HG03060 (cell line): ENCODE measurements at regions not wholly inside any gene's neighbourhood (a gene's known extent, or its start where the extent isn't known, plus 50 kb on each side); places are given as distances from the start of the nearest gene placed in this dataset.
A peak's percentile ranks its signal among the peaks of the same experiment; 100 is the strongest.

Experiments used
- ATAC-seq: cut with Tn5 transposase; IDR thresholded peaks from one replicate; pipeline ENCODE4 v1.9.1; 2021; ENCODE audit warnings: low read depth, moderate number of reproducible peaks; ENCODE audit not compliant: unreplicated experiment

DNA sequence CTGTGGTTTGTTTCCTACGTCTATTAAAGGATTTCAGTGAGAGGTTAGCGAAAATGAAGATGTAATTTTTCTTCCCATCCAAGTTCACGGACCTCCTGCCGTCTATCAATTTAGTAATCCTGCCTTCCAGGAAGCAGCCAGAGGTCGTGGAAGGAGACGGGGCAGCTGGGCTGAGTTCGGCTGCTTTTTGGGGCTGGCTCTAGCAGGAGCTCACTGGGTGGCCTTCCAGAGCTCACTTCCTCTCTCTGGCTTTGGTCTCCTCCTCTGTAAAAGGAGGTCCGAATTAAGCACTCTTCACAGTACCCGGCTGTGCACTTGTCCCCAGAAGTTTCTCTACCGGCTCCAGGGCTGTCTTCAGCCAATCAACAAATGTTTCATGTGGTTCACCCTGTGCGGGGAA is 295.4 kb downstream of the BCOR start:
- no peak for ATAC-seq

DNA sequence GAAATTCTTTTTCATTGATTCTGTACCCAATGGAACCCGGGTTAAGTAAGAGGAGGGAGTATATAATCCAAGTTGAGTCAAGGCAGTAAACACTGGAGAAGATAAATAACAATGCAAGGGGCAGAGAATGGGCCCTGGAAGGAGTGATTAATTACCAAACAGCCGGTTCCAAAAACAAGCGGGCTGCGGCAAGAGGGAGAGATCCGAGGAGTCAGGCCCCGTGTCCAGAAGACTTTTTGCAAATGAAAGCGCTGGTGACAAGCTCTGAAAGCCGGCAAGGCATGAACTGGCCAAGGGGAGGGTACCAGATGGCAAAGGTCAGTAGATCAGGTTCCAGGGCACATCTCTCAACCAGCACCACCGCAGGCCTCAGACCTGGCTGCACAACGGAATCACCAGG is 294.9 kb downstream of the BCOR start:
- no peak for ATAC-seq

DNA sequence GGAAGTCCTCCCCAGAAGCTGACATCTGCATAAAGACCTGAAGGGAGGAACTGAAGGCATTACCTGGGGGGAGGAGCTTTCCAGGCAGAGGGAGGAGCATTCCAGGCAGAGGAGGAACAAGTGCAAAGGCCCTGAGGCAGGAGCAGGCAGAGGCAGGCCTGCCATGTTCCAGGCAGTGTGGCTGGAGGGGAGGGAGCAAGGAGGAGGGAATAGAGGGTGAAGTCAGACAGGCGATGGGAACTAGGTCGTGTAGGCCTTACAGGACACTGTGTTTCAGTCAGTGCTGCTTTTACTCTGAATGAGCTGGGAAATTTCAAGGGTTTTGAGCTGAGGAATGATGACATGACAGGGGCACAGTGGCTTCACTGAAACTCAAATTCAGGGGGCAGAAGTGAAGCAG is 292.7 kb downstream of the BCOR start:
- no peak for ATAC-seq

DNA sequence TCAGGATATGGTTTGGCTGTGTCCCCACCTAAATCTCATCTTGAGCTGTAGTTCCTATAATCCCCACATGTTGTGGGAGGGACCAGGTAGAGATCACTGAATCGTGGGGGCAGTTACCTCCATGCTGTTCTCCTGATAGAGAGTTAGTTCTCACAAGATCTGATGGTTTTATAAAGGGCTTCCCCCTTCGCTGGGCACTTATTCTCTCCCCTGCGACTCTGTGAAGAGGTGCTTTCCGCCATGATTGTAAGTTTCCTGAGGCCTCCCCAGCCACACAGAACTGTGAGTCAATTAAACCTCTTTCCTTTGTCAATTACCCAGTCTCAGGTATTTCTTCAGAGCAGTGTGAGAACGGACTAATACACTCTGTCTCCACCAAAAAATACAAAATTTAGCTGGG is 291.9 kb downstream of the BCOR start:
- no peak for ATAC-seq

DNA sequence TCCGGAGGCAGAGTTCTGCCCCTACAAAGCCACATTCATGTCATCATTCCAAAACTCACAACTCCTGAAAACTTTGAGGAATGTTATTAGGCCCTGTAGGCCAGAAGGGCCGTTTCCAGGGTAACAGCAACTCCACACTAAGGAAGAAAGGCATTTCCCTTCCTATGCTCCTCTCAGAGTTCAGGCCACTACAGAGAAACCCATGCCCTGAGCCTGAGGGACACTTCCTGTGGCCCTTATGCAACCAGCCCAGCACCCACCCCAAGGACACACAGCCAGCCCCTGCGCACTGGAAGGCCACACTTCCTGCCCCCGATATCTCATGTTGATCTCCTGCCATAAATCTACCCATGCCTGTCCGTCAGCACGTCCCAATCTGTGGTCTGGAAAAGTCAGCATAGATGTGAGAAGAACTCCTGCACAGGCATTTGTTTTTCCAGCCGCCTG is 289.3 kb downstream of the BCOR start:
- no peak for ATAC-seq

DNA sequence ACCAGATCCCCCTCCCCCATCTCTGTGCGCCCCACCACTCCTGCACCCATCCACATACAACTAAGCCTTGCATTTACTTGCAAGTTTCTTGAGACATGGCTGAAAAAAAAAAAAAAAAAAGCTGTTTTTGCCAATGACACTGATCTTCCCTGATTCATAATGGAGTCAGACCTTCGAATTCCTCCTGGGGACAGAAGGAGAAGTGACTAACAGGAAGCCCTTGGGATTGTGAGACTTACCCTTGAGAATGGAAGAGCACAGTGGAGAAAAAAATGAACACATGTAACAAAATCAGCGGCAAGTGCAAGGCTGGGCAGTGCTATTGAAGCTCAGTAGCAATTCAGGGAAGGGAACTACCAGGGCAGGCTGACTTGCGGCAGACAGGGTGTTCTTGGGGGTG is 288.4 kb downstream of the BCOR start:
- no peak for ATAC-seq

DNA sequence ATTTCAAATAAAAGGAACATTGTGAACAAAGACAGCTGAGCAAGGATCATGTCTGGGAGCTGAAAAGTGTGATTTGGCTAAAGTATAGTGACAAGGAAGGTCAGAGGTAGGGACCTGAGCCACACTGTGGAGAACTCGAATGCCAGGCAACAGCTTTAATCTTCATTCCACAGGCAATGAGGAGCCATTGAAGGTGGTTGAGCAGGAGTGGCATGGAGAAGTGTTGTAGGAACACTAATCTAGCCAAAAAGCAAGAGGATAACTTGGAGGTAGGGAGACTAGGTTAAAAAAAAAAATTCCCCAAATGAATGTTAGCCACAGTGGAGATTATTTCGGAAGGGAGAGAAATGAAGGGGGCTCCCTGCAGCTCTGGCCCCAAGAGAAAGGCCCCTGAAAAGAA is 286.9 kb downstream of the BCOR start:
- ATAC-seq = no peak

DNA sequence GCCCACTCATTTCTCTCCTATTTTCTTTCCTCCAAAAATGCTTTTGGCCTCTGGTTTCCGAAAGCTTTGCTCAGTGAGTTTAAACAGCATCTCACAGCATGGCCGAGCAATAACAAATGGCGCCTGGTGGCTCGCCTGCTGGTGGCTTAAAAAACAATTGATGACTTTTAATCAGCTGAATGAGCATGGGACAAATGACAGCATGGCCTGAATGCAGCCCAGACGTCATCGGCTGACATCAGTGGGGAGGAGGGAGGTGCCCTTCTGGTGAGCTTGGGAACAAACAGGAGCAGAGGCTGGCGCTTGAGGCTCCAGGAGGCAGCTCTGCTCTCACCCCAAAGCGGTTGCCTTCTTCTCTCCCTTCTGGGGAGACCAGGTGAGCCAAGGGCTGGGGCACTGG is 286.4 kb downstream of the BCOR start:
- no peak for ATAC-seq

DNA sequence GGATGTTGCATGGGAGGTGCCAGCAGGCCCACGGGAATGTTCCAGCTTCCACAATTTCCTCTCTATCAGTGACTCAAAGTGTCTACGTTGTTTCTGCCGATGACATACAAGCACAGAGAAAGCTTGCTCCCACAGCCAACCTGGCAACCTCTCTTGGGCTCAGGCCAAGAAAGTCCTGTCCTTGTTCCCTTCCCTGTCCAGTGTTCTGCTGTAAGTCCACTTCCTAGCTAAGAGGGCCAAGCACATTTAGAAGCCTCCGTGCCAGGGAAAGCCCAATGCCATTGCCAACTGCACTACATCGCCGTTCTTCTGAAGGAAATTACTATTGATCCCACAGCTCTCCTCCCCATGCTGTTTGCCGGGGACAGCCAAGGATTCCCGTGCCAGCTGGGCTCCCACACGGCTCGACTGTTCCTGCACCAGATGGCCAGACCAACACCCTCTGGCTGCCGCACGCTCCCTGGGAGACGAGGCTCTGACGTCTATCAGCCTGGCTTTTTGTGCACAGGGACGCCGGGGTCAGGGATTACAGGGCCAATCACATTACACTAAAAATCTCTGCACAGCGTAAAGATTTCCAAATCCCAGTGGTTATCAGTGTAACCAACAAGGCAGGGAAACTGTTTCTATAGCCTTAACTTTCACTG is 284.0 kb downstream of the BCOR start:
- no peak for ATAC-seq

DNA sequence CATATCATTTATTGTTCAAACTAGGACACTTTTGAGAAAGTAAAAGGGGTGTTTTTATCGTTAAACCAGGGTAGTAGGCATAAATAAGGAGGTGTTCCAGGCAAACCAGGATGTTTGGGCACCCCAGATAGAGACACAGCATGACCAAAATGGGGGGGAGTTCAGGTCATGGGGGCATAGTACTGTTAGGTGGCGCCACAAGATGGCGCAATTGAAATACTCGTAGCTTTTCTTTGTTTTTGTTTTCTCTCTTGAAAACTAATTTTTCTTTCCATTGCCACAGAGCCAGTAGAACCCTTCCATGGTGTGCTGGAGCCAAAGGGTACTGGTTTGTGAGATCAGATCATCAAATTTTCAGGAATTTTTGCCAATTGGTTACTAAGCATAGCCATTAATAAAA is 283.4 kb downstream of the BCOR start:
- ATAC-seq = no peak

DNA sequence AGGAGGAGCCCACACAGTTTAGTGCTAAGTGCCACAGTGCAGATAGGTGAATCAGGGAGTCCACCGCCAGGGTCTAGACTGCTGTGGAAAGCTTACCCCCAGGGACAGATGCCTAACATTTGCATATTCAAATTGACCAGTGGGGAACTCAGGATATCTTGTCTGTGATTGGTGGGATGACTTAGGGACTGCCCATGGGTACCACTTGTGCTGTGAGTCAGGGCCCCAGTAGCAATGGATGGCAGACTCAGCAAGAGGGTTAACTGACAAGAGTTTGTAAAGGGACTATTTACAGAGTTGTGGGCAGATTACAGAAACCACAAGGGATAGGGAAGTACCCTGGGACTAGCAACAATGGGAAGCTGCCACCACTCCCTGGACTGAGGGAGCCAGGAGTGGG is 282.1 kb downstream of the BCOR start:
- ATAC-seq = peak; percentile 66

DNA sequence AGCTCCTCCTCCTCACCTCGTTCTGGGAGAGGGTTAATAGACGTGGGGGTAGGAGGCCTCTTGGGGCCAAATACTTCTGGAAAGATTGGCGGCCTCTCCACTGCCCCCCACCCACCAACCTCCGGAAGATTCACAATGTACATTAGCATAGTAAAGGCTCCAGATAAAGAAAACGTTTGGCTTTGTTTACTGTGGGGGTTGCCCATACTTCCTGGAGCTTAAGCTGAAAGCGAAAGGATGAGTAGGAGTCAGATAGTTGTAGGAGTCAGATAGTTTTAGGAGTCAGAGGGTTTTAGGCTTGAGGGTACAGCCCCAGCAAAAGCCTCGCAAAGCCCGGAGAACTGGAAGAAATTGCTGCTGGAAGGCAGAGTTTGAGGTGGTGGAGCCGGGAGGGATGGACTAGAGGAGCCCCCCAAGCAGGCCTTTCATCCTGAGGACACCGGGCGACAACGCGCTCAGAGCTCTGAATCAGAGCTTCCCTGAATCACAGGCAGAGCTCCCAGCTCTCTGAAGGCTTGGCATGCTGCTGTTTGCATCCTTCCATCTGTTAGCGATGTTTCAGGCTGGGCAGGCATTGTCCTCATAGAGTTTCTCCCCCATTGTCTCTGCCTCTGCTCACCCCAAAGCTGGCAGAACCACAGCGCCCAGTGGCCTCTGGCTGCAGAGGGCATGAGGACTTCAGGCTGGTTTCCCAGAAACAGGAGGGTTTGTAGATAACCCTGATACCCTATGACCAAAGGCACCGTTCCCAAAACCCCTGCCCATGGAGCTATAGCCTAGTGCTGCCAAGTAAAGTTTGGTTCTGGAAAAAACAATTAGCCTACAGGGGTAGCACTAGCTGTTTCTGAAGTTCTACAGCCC is 280.7 kb downstream of the BCOR start:
- no peak for ATAC-seq

DNA sequence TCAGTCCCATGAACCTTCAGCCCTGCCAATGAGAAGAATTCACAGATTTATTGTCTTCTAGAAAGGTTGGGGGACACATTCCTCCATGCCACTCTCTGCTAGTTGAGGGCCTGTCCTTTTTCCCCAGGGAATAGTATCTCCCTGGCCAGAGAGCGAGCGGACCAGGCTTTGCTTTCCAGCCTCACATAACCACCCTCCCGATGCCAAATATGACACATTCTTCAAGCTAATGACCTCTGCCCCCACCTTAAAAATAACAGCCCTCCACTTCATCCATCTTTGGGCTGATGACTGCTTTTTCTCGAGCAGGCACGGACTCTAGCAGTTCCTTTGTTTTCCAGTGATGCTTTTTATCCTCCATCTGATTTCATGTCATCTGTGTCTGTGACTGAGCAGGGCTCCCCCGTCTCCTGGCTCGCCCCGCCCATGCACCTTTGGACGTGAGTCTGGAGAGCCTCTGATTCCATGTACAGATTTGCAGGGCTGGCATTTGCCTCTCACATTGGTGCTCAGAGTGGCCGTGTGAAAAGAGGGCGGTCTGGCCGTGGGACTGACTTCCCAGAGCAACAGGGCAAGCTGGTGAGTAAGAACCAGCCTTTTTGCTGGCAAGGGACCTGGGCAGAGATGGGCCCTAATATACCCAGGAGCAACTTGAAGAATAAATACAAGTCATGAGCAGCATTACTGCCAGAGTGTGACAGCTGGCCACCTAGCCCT is 279.8 kb downstream of the BCOR start:
- ATAC-seq = no peak

DNA sequence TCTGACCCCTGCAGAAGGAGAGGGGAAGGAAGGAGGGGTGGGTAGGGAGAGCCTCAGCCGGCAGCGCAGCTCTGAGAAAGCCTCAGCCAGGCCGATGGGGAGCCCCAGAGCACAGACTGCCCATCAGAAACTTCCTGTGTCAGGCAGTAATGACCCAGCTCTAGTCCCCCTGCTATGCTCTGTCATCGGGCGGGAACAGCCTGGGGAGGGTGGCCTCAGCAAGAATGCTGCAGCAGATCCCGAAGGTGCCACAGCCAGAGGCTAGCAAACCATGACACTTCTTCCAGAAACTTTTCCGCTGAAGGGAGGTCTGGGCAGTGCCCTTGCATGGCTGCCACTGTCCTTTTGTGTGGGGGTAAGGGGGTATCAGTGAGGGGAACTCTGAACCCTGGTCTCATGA is 279.0 kb downstream of the BCOR start:
- ATAC-seq = no peak

DNA sequence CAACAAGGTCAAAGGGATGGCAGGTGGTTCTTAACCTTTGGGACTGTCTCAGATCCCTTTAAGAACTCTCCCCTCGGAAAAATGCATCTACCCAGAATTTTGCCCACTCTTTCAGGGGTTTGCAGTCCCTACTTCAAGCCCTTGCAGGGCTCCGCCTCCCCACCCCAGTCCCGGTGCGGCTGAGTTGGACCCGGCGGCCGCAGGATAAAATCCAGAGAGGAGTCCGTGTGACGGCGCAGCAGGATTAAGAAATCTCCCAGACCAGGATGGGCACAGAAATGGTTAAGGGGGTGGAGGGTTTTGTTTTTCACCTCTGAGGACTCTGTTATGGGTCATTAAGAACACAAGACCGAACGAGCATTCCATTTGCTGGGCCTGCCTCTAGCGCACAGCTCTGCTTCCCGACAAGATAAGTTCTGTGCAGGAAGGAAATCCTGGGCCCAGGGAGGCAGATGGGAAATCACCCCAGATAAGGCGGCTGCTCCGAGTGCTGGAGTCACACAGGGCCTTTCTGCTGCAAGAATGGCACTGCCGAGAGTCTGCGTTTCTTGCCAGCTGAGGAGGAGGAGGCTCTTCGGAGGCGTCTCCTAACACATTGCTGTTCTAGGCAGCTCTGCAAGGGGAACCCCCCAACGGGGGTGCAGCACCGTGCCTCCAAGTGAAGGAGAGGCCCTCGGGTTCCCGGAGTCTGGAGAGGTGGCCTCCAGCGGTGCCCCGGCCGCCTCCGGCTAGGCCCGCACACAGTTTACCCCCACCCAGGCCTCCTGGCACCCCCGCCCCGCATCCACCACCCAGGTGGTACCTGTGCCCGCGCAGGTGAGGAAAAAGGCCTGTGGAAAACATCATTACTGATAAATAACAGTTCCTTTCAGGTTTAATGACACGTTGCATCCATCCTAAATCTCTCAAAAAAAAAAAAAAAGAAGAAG is 277.6 kb downstream of the BCOR start:
- no peak for ATAC-seq

DNA sequence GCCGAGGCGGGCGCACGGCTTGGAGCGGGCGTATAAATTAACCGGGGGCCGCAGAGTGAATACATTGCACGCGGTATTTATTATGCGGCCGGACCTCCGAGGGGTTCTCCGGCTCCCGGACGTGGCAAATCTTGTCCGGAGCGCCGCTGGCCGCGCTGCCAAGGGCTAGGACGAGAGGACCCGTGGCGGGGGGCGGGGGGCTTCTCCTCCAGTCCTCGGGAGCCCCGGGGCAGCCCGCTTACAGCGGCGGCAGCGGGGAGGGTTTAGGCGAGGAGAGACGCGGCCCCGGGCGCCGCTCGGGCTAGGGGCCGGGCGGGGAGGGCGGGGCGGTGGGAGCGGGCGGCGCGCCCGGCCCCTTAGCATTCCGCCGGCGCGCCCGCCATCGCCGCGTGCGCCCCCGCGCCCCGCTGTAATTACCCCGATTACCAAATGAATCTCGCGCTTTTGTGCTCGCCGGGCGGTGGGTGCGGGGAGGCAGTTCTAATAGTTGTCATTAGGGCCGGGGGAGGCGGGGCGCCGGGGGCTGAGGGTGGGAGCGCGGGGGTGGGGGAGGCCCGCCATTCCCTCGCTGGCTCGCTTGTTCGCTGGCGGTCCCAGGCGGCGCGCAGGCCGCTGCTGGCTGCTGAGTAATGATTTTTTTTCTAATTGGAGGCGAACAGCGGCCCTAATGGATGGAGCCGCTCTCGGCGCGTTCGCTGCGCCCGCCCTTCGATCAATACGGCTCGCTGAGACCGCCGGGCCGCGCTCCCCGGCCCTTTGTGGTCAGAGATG is 276.6 kb downstream of the BCOR start:
- no peak for ATAC-seq

DNA sequence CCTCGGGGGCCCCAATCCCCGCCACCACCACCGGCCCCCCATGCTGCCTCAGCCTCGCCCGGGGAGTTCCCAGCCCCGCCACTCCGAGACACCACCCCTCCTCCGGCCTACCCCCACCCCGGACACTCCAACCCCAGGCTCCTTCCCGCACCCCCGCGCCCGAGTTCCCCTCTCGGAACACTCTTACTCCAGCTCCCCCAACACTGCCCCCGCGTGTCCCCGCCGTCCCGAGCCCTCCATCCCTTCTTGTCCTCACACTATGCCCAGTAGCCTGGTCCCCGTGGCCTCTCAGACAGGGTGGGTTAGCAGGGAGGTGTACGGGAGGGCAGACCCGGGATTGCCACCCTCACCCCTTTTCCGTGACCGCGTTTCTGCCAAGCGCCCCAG is 276.1 kb downstream of the BCOR start:
- no peak for ATAC-seq

DNA sequence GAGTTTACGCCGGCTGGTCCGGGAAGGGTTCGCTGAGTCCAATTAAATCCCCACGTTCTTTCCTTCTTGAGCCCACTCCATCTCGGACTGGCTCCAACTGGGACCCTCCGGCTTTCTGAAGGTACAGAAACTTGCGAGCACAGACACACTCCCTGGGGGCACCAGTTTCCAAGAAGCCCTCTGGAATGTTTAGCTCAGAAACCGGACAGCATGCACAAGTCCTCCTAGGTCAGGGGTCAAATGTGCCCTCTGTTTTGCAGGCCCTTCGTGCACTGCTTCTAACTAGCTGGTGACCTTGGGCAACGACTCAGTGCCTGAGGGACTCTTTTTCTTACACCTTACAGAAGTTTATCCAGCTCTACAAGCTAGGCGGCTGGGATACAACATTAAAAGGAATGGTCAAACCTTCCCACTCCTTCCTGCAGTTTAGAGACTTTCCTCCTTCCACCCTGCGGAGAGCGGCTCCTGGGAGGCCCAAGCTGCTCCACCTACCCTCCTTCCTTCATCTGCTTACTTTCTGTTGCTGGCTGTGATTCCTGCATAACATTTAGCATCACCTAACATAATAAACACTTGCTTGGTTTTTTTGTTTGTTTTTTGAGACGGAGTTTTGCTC is 275.5 kb downstream of the BCOR start:
- ATAC-seq = no peak

DNA sequence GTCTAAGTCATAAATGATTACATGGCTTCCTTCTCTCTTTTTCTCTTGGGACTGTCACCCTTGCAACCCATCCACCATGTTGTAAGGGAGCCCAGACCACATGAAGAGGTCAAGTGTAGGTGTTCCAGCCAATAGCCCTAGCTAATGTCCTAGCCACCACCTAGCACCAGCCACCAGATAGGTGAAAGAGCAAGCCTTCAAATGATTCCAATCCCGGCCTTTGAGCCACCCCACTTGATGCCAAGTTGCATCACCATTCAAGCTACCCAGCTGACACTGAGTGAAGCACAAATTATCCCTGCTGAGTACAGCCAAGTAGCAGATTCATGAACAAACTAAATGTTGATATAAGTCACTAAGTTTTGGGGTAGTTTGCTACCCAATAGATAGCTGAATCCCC is 274.3 kb downstream of the BCOR start:
- no peak for ATAC-seq
